Skin of body (tissue), 1 donor: ENCODE measurements at regions not wholly inside any gene's neighbourhood (a gene's known extent, or its start where the extent isn't known, plus 50 kb on each side); places are given as distances from the start of the nearest gene placed in this dataset.

Experiments used
- DNase-seq: peaks from one replicate; lab custom pipeline; 2025; lab: John Stamatoyannopoulos, UW

DNA sequence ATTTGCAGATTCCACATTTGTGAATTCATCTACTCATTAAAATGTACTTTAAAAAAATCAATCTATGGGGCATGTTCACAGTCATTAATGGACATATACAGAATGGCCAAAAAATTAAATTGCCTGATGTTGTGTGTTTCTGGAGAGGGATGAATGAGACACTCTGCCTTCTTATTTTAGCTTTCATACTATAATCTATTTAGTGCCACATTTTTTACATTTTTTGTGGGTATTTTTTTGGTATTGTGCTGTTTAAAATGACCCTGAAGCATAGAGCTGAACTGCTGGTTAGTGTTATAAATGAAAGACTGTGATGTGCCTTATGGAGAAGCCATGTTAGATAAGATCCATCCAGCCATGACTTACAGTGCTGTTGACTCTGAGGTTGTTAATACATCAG, 961.8 kb upstream of the LRRN3 start:
- no peak for DNase-seq

- no peak for DNase-seq
These were observed 960.3 kb upstream of the LRRN3 start for GRCh38 chr7:110130669-110131068.

- DNase-seq = no peak
These were observed 959.6 kb upstream of the LRRN3 start for GRCh38 chr7:110131344-110131743.

GRCh38 chr7:110139056-110139455, 951.9 kb upstream of the LRRN3 start:
- DNase-seq = no peak

- DNase-seq = no peak
These were observed 947.9 kb upstream of the LRRN3 start for GRCh38 chr7:110142939-110143526.

GRCh38 chr7:110144599-110144998, 946.3 kb upstream of the LRRN3 start:
- DNase-seq = no peak

DNA sequence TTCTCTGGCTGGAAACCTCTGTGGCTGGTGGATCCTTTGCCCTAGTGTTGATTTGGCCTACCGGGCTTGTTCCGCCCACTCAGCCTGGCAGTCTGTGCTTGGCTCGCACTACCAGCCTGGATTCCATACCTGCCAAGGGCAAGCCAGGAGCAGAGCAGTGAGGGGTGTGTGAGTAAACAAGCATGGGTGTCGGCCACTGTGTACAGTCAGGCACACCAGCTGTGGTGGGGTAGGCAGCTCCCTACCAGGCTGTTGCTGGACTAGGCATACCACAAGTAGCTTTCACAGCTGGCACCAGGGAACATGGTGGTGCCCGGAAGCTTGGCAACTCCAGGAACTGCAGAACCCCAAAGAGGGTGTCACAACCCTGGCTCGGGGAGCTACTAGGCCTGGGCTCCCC, 942.9 kb upstream of the LRRN3 start:
- no peak for DNase-seq

DNA sequence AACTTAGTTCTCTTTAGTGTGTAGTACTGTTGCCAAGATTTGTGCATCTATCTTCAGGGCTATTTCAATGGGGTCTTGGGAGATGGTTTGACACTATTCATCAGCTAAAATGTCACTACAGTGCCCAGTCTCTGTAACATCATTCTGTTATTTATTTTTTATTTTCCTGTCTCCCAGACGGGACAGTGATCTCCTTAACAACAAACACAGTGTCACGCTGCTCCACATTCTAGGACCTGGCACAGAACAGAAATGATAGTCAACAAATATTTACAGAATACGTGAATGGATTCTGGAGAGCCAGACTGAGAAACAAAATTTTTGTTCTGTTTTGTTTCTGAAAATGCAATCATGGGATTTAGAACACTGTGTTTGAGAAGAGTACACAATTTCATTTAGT, 937.7 kb upstream of the LRRN3 start:
- no peak for DNase-seq

GRCh38 chr7:110156511-110156910, 934.4 kb upstream of the LRRN3 start:
- DNase-seq = no peak

GRCh38 chr7:110157631-110158362, 933.1 kb upstream of the LRRN3 start:
- DNase-seq = no peak

- DNase-seq = no peak
These were observed 922.9 kb upstream of the LRRN3 start for GRCh38 chr7:110168010-110168409.

GRCh38 chr7:110170841-110171240, 920.1 kb upstream of the LRRN3 start:
- DNase-seq = peak; percentile 6

DNA sequence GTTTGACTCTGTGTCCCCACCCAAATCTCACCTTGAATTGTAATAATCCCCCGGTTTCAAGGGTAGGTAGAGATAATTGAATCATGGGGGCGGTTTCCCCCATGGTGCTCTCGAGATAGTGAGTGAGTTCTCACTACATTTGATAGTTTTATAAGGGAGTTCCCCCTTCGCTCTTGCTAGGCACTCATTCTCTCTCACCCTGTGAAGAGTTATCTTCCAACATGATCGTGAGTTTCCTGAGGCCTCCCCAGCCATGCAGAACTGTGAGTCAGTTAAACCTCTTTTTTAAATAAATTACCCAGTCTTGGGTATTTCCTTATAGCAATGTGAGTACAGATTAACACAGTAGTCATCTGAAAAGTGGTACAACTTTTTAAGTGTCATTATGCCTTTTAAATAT, 913.5 kb upstream of the LRRN3 start:
- DNase-seq = no peak

DNA sequence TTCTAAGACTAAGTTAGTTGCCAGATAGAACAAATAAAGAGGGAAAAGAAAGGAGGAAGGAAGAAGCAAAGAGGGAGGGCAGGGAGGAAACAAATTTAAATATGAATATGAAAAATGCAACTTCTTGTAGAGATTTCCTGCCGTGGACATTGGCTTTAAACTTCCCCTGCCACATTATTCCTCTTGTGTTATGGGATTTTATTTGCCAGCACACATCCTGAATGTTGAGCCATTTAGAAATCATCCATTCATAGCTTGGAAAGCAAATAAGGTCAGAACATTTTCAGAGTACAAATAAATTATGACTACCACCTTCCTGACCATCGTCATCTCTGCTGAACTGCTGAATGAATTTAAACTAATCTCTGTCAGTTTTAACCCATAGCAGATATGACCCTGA, 911.9 kb upstream of the LRRN3 start:
- no peak for DNase-seq

DNA sequence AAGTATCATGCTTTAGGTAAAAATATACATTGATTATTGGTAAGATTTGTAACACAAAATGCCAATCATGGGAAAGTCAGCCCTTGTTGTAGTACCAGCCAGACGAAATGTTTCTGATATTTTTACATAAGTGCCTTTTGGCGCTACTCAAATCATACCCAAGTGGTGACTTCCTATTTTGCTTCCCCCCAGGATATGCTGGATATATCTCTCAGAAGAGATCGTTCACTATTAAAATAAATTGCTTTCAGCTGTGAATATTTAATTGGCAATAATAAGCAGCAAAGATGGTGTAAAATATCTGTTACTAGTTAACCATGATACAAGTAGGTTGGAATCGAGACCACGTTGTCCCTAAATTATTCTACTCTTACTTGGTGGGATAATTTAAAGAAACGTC, 909.2 kb upstream of the LRRN3 start:
- DNase-seq = no peak

GRCh38 chr7:110186334-110186733, 904.6 kb upstream of the LRRN3 start:
- no peak for DNase-seq

GRCh38 chr7:110187877-110188554, 902.9 kb upstream of the LRRN3 start:
- no peak for DNase-seq

DNA sequence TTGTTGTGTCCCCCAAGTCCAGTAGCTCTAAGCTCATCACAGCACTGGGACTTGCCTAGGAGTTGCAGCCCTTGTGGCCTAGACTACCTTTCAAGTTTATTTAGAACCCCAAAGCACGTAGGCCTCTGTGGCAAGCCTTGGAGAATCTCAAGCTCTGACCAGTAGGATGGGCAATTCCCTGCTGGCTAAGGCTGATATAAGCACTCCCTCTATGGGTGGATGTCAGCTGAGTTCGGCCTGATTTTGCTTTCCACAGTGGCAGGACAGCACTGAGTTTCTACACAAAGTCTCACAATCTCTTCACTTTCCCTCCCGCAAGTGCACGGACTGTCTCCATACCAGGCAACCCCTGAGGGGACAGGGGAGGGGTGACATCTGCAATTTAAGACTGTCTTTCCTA, 886.4 kb upstream of the LRRN3 start:
- DNase-seq = no peak

- DNase-seq = no peak
These were observed 885.0 kb upstream of the LRRN3 start for GRCh38 chr7:110205899-110206298.

- DNase-seq = no peak
These were observed 881.0 kb upstream of the LRRN3 start for GRCh38 chr7:110209884-110210283.

- no peak for DNase-seq
These were observed 879.9 kb upstream of the LRRN3 start for GRCh38 chr7:110210941-110211608.

- DNase-seq = no peak
These were observed 866.3 kb upstream of the LRRN3 start for GRCh38 chr7:110224643-110225042.
